ENCODE measurements at regions not wholly inside any gene's neighbourhood (a gene's known extent, or its start where the extent isn't known, plus 50 kb on each side); places are given as distances from the start of the nearest gene placed in this dataset.

DNA sequence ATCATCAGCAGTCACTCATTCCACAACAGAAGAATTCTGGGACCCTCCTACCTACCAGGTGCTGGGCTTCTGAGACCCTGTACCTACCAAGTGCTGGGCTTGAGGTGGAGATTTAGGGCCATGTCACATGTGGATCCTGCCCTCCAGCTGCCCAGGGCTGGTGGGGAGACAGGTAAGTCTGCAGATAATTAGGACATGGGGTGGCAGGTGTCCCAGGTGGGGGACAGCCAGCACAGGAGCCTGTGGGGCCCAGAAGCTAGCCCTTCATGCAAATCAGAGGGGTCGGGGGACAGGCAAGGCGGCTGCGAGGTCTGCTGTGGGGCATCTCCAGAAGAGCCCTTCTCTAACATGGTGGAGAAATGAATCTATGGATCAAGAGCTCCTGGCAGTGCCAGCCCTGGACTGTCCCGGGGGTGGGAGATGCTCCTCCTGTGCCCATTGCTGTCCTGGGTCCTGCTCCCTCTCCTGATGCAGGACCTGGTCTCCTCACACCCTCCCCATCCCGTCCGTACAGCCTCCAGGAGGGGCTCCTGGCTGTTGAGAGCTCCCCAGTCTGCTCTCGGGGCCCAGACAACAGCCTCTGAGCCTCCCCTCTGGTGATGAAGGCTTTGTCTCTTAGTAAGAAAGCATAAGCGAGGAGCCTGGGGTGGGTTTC, 106.3 kb upstream of the GLI2 start:
- H3K4me3 ChIP-seq (ENCODE audit: low read length in 3 of 3), result no peak overlapping the region
- intact Hi-C loops (cut with DNase I), result no loop called here
- no peaks in the 10 kb centered on the region for H3K4me1 ChIP-seq (ENCODE audit: control insufficient read depth in 2 of 3, insufficient read depth in 2 of 3, low read depth in 1 of 3, low read length in 3 of 3)
- H3K27me3 ChIP-seq (ENCODE audit: control insufficient read depth, insufficient read depth, low read length), result no peaks in the 10 kb centered on the region
- no peak overlapping the region for H3K27ac ChIP-seq (ENCODE audit: low read depth in 2 of 2, low read length in 2 of 2)
- TF ChIP-seq, protein P1, sequence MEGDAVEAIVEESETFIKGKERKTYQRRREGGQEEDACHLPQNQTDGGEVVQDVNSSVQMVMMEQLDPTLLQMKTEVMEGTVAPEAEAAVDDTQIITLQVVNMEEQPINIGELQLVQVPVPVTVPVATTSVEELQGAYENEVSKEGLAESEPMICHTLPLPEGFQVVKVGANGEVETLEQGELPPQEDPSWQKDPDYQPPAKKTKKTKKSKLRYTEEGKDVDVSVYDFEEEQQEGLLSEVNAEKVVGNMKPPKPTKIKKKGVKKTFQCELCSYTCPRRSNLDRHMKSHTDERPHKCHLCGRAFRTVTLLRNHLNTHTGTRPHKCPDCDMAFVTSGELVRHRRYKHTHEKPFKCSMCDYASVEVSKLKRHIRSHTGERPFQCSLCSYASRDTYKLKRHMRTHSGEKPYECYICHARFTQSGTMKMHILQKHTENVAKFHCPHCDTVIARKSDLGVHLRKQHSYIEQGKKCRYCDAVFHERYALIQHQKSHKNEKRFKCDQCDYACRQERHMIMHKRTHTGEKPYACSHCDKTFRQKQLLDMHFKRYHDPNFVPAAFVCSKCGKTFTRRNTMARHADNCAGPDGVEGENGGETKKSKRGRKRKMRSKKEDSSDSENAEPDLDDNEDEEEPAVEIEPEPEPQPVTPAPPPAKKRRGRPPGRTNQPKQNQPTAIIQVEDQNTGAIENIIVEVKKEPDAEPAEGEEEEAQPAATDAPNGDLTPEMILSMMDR (IDR thresholded peaks at IDR 0.05; ENCODE audit: borderline replicate concordance, extremely low read depth, insufficient read depth), result no peak
- no peak overlapping the region for H3K9ac ChIP-seq (ENCODE audit: low read length in 3 of 3)
- DNase-seq (peak in 1 of 5 donors; percentile 4), FAIRE-seq (no peak)
- peaks cover 0 to 3% (median 0%) of the 10 kb centered on the region in 3 donors for H3K9me3 ChIP-seq (ENCODE audit: control insufficient read depth in 2 of 3, insufficient read depth in 1 of 3, low read length in 3 of 3)
- no peaks in the 10 kb centered on the region for H3K36me3 ChIP-seq (ENCODE audit: control insufficient read depth in 2 of 3, insufficient read depth in 3 of 3, low read length in 3 of 3)

DNA sequence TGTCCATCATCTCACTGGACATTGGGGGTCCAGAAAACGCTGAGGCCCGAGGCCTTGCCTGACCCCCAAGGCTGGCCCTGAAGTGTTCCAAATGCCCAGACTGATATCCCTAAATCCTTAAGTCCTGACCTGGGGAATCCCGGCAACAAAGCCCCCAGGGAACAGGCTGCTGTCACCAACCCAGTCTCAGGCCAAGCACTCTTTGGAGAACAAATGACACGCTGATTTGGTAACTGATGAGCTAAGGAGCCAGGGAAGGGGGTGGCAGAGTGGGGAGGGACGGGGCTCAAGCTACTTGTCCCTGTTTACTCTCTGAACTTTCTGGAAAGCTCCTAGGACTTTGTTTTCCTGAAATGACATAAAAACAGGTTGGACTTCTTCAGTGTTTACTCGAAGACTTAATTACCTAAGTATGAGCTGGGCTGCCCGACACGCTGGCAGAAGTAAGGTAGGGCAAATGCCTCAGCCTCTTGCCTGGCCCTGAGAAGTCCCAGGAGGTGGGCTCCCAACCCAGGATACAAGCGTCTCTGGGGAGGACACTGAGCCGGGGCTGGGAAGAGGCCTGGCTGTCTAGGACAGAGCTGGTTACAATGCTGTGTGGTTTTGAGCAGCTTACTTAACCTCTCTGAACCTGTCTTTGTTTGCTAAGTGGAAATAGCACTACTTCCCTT, 105.5 kb upstream of the GLI2 start:
- H3K27ac ChIP-seq (ENCODE audit: low read depth in 2 of 2, low read length in 2 of 2), result no peak overlapping the region
- no peaks in the 10 kb centered on the region for H3K4me1 ChIP-seq (ENCODE audit: control insufficient read depth in 2 of 3, insufficient read depth in 2 of 3, low read depth in 1 of 3, low read length in 3 of 3)
- intact Hi-C loops (cut with DNase I), result no loop called here
- no peaks in the 10 kb centered on the region for H3K36me3 ChIP-seq (ENCODE audit: control insufficient read depth in 2 of 3, insufficient read depth in 3 of 3, low read length in 3 of 3)
- FAIRE-seq (no peak), DNase-seq (peak in 1 of 5 donors; percentile 7)
- TF ChIP-seq, protein P1 (IDR thresholded peaks at IDR 0.05; ENCODE audit: borderline replicate concordance, extremely low read depth, insufficient read depth), result no peak
- H3K9me3 ChIP-seq (ENCODE audit: control insufficient read depth in 2 of 3, insufficient read depth in 1 of 3, low read length in 3 of 3), result peaks cover 0 to 3% (median 0%) of the 10 kb centered on the region in 3 donors
- H3K4me3 ChIP-seq (ENCODE audit: low read length in 3 of 3), result no peak overlapping the region
- H3K27me3 ChIP-seq (ENCODE audit: control insufficient read depth, insufficient read depth, low read length), result no peaks in the 10 kb centered on the region
- no peak overlapping the region for H3K9ac ChIP-seq (ENCODE audit: low read length in 3 of 3)

DNA sequence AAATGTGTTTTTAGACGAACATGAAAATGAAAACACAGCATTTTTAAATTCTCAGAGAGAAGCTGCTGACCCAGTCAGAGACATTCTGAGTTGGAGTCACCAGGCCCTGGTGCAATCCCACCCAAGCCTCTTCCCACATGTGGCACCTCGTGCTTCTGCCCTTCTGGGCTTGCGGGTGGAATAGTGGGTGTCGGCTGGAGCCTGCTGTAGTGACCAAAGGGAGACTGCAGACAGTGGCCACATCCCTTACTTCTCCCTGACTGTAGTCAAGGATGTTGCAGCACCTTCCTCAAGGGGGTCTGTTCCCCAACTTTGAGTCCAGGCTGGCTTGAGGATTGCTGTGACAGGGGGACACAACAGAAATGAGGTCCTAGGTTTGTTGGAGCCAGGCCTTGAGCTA, 104.4 kb upstream of the GLI2 start:
- DNase-seq, result no peak
- Histone ChIP-seq H3K4me3 (ENCODE audit: low read length in 3 of 3) (no peak overlapping the region), H3K4me1 (ENCODE audit: control insufficient read depth in 2 of 3, insufficient read depth in 2 of 3, low read depth in 1 of 3, low read length in 3 of 3) (no peaks in the 10 kb centered on the region), H3K9me3 (ENCODE audit: control insufficient read depth in 2 of 3, insufficient read depth in 1 of 3, low read length in 3 of 3) (peaks cover 0 to 3% (median 0%) of the 10 kb centered on the region in 3 donors), H3K27me3 (ENCODE audit: control insufficient read depth, insufficient read depth, low read length) (no peaks in the 10 kb centered on the region), H3K36me3 (ENCODE audit: control insufficient read depth in 2 of 3, insufficient read depth in 3 of 3, low read length in 3 of 3) (no peaks in the 10 kb centered on the region), H3K9ac (ENCODE audit: low read length in 3 of 3) (no peak overlapping the region), H3K27ac (ENCODE audit: low read depth in 2 of 2, low read length in 2 of 2) (no peak overlapping the region)
- FAIRE-seq, result no peak
- TF ChIP-seq, protein P1 (IDR thresholded peaks at IDR 0.05; ENCODE audit: borderline replicate concordance, extremely low read depth, insufficient read depth), result no peak
- intact Hi-C loops (cut with DNase I), result no loop called here

All from kidney (tissue), 13 donors.